Neural cell (in vitro differentiated cells): ENCODE measurements at regions not wholly inside any gene's neighbourhood (a gene's known extent, or its start where the extent isn't known, plus 50 kb on each side); places are given as distances from the start of the nearest gene placed in this dataset.

Experiments
- EP300 ChIP-seq: fragments of 450-650 bp; conservative IDR thresholded peaks from 2 replicates; pipeline ENCODE4 v1.6.1; 2014; ENCODE audit warnings: antibody characterized with exemption, mild to moderate bottlenecking, moderate library complexity; ENCODE audit not compliant: poor library complexity, severe bottlenecking
- POLR2AphosphoS5 ChIP-seq: IDR thresholded peaks from 2 replicates; pipeline ENCODE4 v1.6.1; 2012
- TF ChIP-seq, protein P1 (sequence below): fragments of 450-650 bp; IDR thresholded peaks from 2 replicates; pipeline ENCODE4 v1.5.1; 2014; ENCODE audit warnings: antibody characterized with exemption, mild to moderate bottlenecking, moderate library complexity; ENCODE audit not compliant: poor library complexity, severe bottlenecking

DNA sequence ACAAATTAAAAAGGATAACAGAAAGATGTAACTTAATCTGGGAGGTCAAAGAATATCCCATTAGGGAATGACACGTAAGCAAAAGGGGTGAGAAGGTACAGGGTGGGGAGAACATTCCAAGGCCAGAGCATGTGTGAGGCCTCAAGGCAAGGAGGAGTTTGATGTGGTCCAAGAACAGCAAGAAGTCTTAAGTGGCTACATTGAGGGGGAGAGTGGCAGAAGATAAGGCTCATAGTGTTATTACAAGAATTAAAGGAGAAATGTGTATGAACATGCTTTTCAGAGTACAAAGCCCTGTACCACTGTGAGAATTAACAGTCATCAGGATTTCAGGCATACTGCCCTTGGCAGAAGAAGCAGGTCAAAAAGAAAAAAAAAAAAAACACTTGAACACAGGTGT, 174.4 kb upstream of the ERBB4 start:
- TF ChIP-seq POLR2AphosphoS5 (no peak), EP300 (no peak)
- TF ChIP-seq, protein P1, sequence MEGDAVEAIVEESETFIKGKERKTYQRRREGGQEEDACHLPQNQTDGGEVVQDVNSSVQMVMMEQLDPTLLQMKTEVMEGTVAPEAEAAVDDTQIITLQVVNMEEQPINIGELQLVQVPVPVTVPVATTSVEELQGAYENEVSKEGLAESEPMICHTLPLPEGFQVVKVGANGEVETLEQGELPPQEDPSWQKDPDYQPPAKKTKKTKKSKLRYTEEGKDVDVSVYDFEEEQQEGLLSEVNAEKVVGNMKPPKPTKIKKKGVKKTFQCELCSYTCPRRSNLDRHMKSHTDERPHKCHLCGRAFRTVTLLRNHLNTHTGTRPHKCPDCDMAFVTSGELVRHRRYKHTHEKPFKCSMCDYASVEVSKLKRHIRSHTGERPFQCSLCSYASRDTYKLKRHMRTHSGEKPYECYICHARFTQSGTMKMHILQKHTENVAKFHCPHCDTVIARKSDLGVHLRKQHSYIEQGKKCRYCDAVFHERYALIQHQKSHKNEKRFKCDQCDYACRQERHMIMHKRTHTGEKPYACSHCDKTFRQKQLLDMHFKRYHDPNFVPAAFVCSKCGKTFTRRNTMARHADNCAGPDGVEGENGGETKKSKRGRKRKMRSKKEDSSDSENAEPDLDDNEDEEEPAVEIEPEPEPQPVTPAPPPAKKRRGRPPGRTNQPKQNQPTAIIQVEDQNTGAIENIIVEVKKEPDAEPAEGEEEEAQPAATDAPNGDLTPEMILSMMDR: no peak
